MCF 10A (cell line): ENCODE measurements at regions not wholly inside any gene's neighbourhood (a gene's known extent, or its start where the extent isn't known, plus 50 kb on each side); places are given as distances from the start of the nearest gene placed in this dataset.

Experiments used
- BruUV-seq: library from RNA; stranded (reverse); fragments of 400-500 nt; replicated peaks from 2 replicates; lab custom pipeline; 2021; lab: Mats Ljungman, UMichigan
- CTCF ChIA-PET: fragments of 300-600 bp; sonication (Branson Sonifier 250); formaldehyde crosslinking; extraction: SDS; loops from one replicate; lab custom pipeline; 2021; ENCODE audit warnings: antibody characterized with exemption, inconsistent platforms; lab: Yijun Ruan, JAX
- POLR2A ChIA-PET: fragments of 300-600, 350-650 bp; sonication (Branson Sonifier 250); formaldehyde crosslinking; extraction: SDS; loops from one replicate; lab custom pipeline; 2020; ENCODE audit warnings: antibody characterized with exemption, inconsistent platforms; lab: Yijun Ruan, JAX
- DNase-seq: peaks from one replicate; pipeline ENCODE4 v3.0.0-alpha.2; 2018; ENCODE audit not compliant: unreplicated experiment
- H3K27ac Mint-ChIP-seq: one replicate; pipeline ENCODE4 v1.8.0; 2022; ENCODE audit warnings: mild to moderate bottlenecking, low read depth, mixed read lengths; ENCODE audit not compliant: unreplicated experiment
- H3K27me3 Mint-ChIP-seq: one replicate; pipeline ENCODE4 v1.8.0; 2022; ENCODE audit warnings: mixed read lengths; ENCODE audit not compliant: insufficient read depth, unreplicated experiment
- H3K36me3 Mint-ChIP-seq: one replicate; pipeline ENCODE4 v1.8.0; 2022; ENCODE audit warnings: mild to moderate bottlenecking, moderate library complexity, mixed read lengths; ENCODE audit not compliant: insufficient read depth, unreplicated experiment
- H3K4me1 Mint-ChIP-seq: one replicate; pipeline ENCODE4 v1.8.0; 2022; ENCODE audit warnings: mixed read lengths; ENCODE audit not compliant: insufficient read depth, unreplicated experiment
- H3K4me3 Mint-ChIP-seq: one replicate; pipeline ENCODE4 v1.8.0; 2022; ENCODE audit warnings: mild to moderate bottlenecking, moderate library complexity, mixed read lengths; ENCODE audit not compliant: unreplicated experiment
- H3K9me3 Mint-ChIP-seq: one replicate; pipeline ENCODE4 v1.8.0; 2022; ENCODE audit warnings: mixed read lengths; ENCODE audit not compliant: unreplicated experiment
- CTCF ChIP-seq: fragments of 200-600 bp; IDR thresholded peaks from one replicate; pipeline ENCODE4 v1.8.0; 2022; ENCODE audit warnings: antibody characterized with exemption, mild to moderate bottlenecking; ENCODE audit not compliant: unreplicated experiment
- intact Hi-C: fragments of 100-400 bp; cut with micrococcal nuclease; formaldehyde crosslinking; loops from 2 replicates; pipeline ENCODE4 v1.14.1; 2022

DNA sequence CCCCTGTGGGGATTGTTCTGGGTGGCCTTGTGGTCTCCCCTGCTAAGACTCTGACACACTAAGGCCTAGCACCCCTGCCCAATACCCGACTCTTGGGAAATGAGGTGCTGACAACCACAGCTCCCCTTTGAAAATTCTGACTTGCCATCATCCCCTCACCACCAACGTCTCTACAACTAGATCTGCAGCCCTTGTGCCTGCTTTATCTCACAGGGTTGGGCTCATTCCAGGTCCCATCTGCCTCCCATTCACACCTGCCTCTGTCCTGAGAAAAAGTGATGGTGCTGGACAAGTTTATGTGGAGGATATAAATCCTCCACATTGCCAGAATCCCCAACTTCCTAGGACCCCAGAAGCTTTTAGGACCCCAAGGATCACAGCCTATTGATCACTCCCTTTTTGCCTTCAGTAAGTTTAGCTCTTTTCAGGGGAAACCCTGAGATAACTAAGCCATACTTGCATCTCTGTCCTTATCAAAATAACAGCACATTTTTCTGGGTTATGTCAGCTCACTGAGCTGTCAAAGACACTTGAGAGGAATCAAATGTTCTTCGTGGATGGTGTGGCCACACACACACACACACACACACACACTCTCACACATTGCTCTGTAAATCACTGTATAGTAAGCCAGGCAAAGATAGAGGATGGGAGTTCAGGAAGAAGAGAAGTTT is 136.8 kb upstream of the CES5A start:
- BruUV-seq = no TSS peak
- Mint-ChIP-seq H3K27me3 (peaks cover 73% of the 10 kb centered on the region), H3K4me3 (no peak overlapping the region), H3K4me1 (no peaks in the 10 kb centered on the region), H3K9me3 (no peaks in the 10 kb centered on the region), H3K27ac (no peak overlapping the region), H3K36me3 (peaks cover 4% of the 10 kb centered on the region)
- POLR2A ChIA-PET = no interaction called here
- DNase-seq = no peak
- intact Hi-C loops = no loop called here
- CTCF ChIA-PET = no interaction called here
- TF ChIP-seq CTCF = no peak

GRCh38 chr16:56005958-56006357 is 130.8 kb upstream of the CES5A start:
- no peak overlapping the region for H3K27ac Mint-ChIP-seq
- H3K9me3 Mint-ChIP-seq = no peaks in the 10 kb centered on the region
- no peak for TF ChIP-seq CTCF
- H3K27me3 Mint-ChIP-seq = peaks cover 53% of the 10 kb centered on the region
- intact Hi-C loops = no loop called here
- BruUV-seq = no TSS peak
- CTCF ChIA-PET = no interaction called here
- peaks cover 4% of the 10 kb centered on the region for H3K36me3 Mint-ChIP-seq
- H3K4me3 Mint-ChIP-seq = no peak overlapping the region
- H3K4me1 Mint-ChIP-seq = no peaks in the 10 kb centered on the region
- DNase-seq = no peak
- POLR2A ChIA-PET = no interaction called here

DNA sequence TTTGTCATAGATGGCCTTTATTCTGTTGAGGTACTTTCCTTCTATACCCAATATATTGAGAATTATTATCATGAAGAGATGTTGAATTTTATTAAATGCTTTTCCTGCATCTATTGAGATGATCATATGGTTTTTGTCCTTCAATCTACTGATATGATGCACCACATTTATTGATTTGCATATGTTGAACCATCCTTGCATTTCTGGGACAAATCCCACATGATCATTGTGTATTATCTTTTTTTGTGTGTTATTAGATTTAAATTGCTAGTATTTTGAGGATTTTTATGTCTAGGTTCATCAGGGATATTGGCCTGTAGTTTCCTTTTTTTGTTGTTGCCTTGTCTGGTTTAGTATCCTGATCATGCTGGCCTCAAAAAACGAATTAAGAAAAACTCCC is 124.5 kb upstream of the CES5A start:
- H3K36me3 Mint-ChIP-seq = no peaks in the 10 kb centered on the region
- H3K27me3 Mint-ChIP-seq = peaks cover 18% of the 10 kb centered on the region
- ChIA-PET CTCF (interaction anchor here (0.5 kb wide), 1 partner anchor 282 kb away, joined by 3 read pairs; no protein-coding TSS in a partner anchor), POLR2A (no interaction called here)
- BruUV-seq = no TSS peak
- H3K9me3 Mint-ChIP-seq = no peaks in the 10 kb centered on the region
- no peaks in the 10 kb centered on the region for H3K4me1 Mint-ChIP-seq
- no peak for DNase-seq
- H3K4me3 Mint-ChIP-seq = no peak overlapping the region
- intact Hi-C loops = no loop called here
- TF ChIP-seq CTCF = no peak
- H3K27ac Mint-ChIP-seq = no peak overlapping the region

DNA sequence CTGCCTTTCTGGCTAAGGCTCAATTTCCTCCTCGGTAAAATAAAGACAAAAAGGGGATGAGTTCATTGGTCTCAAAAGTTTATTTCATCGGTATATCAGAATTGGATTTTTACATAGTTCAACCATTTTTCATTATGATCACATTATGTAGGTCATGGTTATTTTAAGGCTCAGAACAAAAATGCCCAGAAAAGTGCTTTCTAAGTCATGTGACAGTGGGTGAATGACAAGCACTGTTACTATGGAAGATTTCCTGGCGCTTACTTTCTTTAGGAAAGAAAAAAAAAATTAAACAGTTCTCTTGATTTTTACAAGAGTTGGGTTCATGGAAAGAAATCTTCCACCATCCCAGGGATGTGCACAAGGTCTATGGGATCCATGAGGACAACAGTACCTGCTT is 117.9 kb upstream of the CES5A start:
- intact Hi-C loops = no loop called here
- Mint-ChIP-seq H3K4me1 (no peaks in the 10 kb centered on the region), H3K27me3 (peaks cover 11% of the 10 kb centered on the region), H3K9me3 (no peaks in the 10 kb centered on the region), H3K36me3 (no peaks in the 10 kb centered on the region), H3K27ac (no peak overlapping the region), H3K4me3 (no peak overlapping the region)
- no TSS peak for BruUV-seq
- POLR2A ChIA-PET = no interaction called here
- CTCF ChIA-PET = interaction anchor here (0.6 kb wide), 1 partner anchor 92 kb away, joined by 3 read pairs; no protein-coding TSS in a partner anchor
- no peak for TF ChIP-seq CTCF
- no peak for DNase-seq
